HL-60 (cell line): ENCODE measurements at regions not wholly inside any gene's neighbourhood (a gene's known extent, or its start where the extent isn't known, plus 50 kb on each side); places are given as distances from the start of the nearest gene placed in this dataset.

ENCODE experiments used
- CTCF ChIP-seq: IDR thresholded peaks from one replicate; pipeline ENCODE4 v1.5.1; 2011; ENCODE audit warnings: low read length, control low read depth, inconsistent platforms; ENCODE audit not compliant: insufficient read depth
- POLR2AphosphoS5 ChIP-seq: IDR thresholded peaks from 2 replicates; pipeline ENCODE4 v1.6.1; 2012; ENCODE audit warnings: low read depth

DNA sequence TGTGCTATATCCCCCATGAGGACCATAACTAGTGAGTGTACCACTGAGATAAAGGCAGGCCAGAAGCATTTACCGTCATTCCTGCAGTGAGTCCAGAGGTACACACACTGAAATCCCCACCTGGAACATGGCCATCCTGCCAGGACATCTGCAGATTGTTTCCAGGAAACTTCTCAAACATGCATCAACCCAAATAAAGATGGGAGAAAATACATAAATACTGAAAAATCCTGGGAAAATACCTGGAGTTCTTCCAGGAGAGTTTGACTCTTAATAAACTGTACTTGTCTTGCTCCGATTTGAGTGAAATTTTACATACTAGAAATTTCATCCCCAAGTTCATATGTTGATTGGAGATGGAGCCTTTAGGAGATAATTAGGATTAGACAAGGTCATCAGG lies 388.1 kb upstream of the KLHL29 start:
- TF ChIP-seq CTCF (no peak), POLR2AphosphoS5 (no peak)
